Colonic mucosa (tissue), 4 donors: ENCODE measurements at regions not wholly inside any gene's neighbourhood (a gene's known extent, or its start where the extent isn't known, plus 50 kb on each side); places are given as distances from the start of the nearest gene placed in this dataset.

ENCODE experiments used
- DNase-seq: peaks from one replicate; pipeline ENCODE4 v3.0.0-alpha.2; 2020
- H3K27ac ChIP-seq: fragments of 200-600 bp; one replicate; pipeline ENCODE4 v1.8.0; 2021
- H3K27me3 ChIP-seq: fragments of 200-600 bp; one replicate; pipeline ENCODE4 v1.8.0; 2021
- H3K36me3 ChIP-seq: fragments of 200-600 bp; one replicate; pipeline ENCODE4 v1.8.0; 2021
- H3K4me1 ChIP-seq: fragments of 200-600 bp; one replicate; pipeline ENCODE4 v1.8.0; 2021; ENCODE audit warnings: mild to moderate bottlenecking
- H3K4me3 ChIP-seq: fragments of 200-600 bp; one replicate; pipeline ENCODE4 v1.8.0; 2021
- H3K9ac ChIP-seq, 2 donors: one replicate each; pipeline ENCODE4 v1.7.0; 2013; ENCODE audit warnings: control low read depth in 2 of 2, low read depth in 2 of 2, low read length in 2 of 2
- H3K9me3 ChIP-seq: fragments of 200-600 bp; one replicate; pipeline ENCODE4 v1.8.0; 2021
- intact Hi-C: fragments of 100-400 bp; cut with DNase I; formaldehyde crosslinking; loops from one replicate; pipeline ENCODE4 v1.14.1; 2022
- TF ChIP-seq, protein P1 (sequence below): fragments of 200-600 bp; IDR thresholded peaks from one replicate; pipeline ENCODE4 v1.8.0; 2022; ENCODE audit warnings: antibody characterized with exemption, mild to moderate bottlenecking
- donor health status: healthy.
- donor health status: DM: no; HTN: no; CAD: no.
- donor health status: DM: no; HTN: no; CAD: no.

DNA sequence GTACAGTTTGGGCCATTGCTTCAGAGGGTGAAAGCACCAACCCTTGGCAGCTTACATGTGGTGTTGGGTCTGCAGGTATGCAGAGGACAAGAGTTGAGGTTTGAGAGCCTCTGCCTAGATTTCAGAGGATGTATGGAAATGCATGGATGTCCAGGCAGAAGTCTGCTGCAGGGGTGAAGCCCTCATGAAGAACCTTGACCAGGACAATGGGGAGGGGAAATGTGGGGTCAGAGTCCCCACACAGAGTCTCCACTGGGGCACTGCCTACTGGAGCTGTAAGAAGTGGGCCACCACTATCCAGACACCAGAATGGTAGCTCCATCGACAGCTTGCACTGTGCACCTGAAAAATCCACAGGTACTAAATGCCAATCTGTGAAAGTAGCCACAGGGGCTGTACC is 113.6 kb upstream of the SPATA31C2 start:
- Histone ChIP-seq H3K9ac (no peak overlapping the region), H3K9me3 (no peaks in the 10 kb centered on the region), H3K4me1 (no peaks in the 10 kb centered on the region), H3K36me3 (no peaks in the 10 kb centered on the region), H3K27ac (no peak overlapping the region), H3K4me3 (no peak overlapping the region), H3K27me3 (peaks cover 2% of the 10 kb centered on the region)
- intact Hi-C loops: no loop called here
- TF ChIP-seq, protein P1, sequence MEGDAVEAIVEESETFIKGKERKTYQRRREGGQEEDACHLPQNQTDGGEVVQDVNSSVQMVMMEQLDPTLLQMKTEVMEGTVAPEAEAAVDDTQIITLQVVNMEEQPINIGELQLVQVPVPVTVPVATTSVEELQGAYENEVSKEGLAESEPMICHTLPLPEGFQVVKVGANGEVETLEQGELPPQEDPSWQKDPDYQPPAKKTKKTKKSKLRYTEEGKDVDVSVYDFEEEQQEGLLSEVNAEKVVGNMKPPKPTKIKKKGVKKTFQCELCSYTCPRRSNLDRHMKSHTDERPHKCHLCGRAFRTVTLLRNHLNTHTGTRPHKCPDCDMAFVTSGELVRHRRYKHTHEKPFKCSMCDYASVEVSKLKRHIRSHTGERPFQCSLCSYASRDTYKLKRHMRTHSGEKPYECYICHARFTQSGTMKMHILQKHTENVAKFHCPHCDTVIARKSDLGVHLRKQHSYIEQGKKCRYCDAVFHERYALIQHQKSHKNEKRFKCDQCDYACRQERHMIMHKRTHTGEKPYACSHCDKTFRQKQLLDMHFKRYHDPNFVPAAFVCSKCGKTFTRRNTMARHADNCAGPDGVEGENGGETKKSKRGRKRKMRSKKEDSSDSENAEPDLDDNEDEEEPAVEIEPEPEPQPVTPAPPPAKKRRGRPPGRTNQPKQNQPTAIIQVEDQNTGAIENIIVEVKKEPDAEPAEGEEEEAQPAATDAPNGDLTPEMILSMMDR: no peak
- no peak for DNase-seq

DNA sequence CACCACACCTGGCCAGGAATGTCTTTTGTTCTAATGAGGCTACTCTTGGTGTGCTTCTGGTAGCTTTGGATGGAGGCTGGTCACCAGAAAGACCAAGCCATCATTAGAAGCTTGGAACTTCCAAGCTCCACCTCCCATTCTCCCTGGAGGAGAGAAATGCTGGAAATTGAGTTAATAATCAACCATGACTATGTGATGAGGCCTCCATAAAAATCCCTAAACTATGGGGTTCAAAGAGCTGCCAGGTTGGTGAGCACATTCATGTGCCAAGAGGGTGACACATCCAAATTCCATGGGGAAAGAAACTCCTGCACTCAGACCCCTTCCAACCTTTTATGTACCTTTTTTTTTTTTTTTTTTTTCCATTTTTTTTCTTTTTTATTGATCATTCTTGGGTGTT is 105.5 kb upstream of the SPATA31C2 start:
- intact Hi-C loops: no loop called here
- Histone ChIP-seq H3K4me1 (no peaks in the 10 kb centered on the region), H3K27ac (no peak overlapping the region), H3K9me3 (no peaks in the 10 kb centered on the region), H3K27me3 (peaks cover 2% of the 10 kb centered on the region), H3K36me3 (no peaks in the 10 kb centered on the region), H3K4me3 (no peak overlapping the region), H3K9ac (no peak overlapping the region)
- DNase-seq: no peak
- TF ChIP-seq, protein P1: no peak

DNA sequence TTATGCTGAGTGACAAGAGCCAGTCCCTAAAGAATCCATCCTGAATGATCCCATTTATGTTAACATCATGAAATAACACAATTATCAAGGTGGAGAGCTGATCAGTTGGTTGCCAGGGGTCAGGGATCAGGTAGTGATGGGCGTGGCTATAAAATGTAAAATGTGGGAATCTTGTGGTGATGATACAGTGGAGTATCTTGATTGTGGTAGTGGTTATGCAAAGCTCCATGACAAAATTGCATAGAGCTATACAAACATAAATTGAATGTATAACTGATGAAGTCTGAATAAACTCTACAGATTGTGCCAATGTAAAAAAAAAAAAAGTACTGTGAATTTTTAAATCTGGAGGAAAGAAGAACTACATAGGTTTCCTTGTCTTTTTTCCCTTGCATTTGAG is 104.6 kb upstream of the SPATA31C2 start:
- Histone ChIP-seq H3K27ac (no peak overlapping the region), H3K9me3 (no peaks in the 10 kb centered on the region), H3K36me3 (no peaks in the 10 kb centered on the region), H3K4me3 (no peak overlapping the region), H3K9ac (no peak overlapping the region), H3K4me1 (no peaks in the 10 kb centered on the region), H3K27me3 (no peaks in the 10 kb centered on the region)
- TF ChIP-seq, protein P1: no peak
- intact Hi-C loops: no loop called here
- DNase-seq: no peak

DNA sequence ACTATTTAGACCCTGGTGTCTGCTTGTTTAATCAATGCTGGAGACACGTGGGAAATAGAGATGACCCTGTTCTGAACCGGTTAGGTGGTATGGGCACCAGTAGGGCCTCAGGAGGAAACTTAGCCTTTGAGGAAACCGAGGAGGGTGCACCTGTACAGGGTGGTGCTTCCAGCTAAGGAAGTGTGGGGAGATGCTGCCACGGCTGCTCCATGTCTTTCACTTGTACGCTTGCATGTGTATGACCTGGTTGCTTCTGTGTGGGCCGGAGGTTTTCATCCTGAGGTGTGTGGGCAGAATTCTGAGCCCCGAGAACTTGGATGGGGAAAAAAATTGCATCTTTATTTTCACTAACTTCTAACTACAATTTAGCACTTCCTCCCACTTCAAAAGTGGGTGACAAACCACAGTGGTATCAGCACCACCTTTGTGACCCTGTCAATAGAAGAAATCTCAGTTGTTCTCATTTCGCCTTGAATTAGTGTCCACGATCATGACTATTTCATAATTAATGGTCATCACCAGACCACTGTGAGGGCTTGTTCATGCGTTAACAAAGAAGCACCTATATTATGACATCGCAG is 99.8 kb upstream of the SPATA31C2 start:
- Histone ChIP-seq H3K4me3 (no peak overlapping the region), H3K27ac (no peak overlapping the region), H3K4me1 (no peaks in the 10 kb centered on the region), H3K36me3 (no peaks in the 10 kb centered on the region), H3K27me3 (no peaks in the 10 kb centered on the region), H3K9ac (no peak overlapping the region), H3K9me3 (no peaks in the 10 kb centered on the region)
- no peak for DNase-seq
- TF ChIP-seq, protein P1: no peak
- intact Hi-C loops: no loop called here

DNA sequence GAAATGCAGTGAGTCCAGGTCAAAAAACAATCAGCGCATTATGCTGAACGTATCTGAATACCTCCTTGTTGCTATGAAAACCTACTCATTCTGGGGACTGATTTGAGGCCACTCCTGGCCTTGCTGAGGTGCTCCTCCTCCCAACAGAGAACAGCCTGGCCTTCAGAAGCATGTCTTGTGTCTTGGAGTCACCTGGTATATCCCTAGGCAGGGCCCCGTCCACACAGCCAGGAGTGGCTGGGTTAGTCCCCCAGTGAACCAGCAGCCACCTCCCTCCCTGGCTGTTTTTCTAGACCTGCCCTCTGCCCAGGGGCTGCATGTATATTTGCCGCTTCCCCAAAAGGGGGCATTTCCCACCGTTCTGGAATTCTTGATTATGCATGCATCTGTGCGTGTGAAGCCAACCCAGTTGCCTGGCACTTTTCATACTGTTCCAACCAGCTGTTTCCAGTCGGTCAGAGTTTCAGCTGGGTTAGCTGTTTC is 99.2 kb upstream of the SPATA31C2 start:
- Histone ChIP-seq H3K4me3 (no peak overlapping the region), H3K4me1 (no peaks in the 10 kb centered on the region), H3K27me3 (no peaks in the 10 kb centered on the region), H3K27ac (no peak overlapping the region), H3K36me3 (no peaks in the 10 kb centered on the region), H3K9ac (no peak overlapping the region), H3K9me3 (no peaks in the 10 kb centered on the region)
- no peak for DNase-seq
- intact Hi-C loops: no loop called here
- TF ChIP-seq, protein P1: no peak
